Bone marrow (tissue), 2 donors: ENCODE measurements at regions not wholly inside any gene's neighbourhood (a gene's known extent, or its start where the extent isn't known, plus 50 kb on each side); places are given as distances from the start of the nearest gene placed in this dataset.
"Not testable (repeated sequence)": the region's sequence is repeated elsewhere in the genome, so short reads cannot be mapped to it uniquely, and the experiment has no call there.

Experiments used
- DNase-seq, 2 donors: peaks; one replicate each; lab custom pipeline; 2025; lab: John Stamatoyannopoulos, UW

- not testable (repeated sequence) for DNase-seq
Observed at GRCh38 chr6:75031102-75031501, 174.8 kb downstream of the COL12A1 start.

GRCh38 chr6:75029333-75029732 lies 176.5 kb downstream of the COL12A1 start:
- DNase-seq: no peak

DNA sequence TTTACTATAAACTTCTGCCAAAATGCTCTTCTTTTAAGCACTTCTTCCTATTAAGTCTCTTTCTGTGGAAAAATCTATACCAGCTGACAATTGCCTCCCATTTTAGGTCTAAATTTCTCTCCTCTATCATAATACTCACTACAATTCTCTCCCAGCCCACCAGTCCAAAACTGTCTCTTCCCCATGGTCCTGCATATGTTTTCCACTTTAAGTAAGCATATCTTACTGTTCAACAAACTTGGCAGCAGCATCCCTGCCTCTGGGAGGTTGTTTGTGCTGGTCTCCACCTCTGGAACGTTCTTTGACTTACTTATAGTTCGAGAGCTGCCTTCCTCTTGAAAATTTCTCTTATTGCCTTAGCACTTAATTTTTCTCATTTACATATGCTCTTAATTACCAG lies 180.5 kb downstream of the COL12A1 start:
- no peak for DNase-seq

GRCh38 chr6:75024828-75025227 lies 181.0 kb downstream of the COL12A1 start:
- no peak for DNase-seq

GRCh38 chr6:75023634-75024033 lies 182.2 kb downstream of the COL12A1 start:
- no peak for DNase-seq

DNA sequence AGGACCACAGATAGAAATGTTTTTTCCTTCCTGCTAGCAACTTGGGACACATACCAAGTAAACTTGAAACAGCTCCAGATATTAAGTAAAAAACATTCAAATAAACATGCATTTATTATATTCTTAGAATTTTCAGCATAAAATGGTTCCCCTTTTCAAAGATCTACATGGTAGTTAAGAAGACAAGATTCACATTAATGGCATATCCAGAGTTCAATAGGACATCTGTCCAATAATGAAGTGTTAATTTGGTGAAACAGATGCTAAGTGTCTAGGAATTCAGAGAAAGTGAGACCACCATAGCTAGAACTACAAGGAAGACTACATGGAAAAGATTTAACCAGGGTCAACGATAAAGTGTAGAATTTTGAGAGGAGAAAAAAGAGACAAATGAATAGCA lies 184.9 kb downstream of the COL12A1 start:
- DNase-seq: no peak

- DNase-seq: no peak
Observed at GRCh38 chr6:75020376-75020775, 185.5 kb downstream of the COL12A1 start.

DNA sequence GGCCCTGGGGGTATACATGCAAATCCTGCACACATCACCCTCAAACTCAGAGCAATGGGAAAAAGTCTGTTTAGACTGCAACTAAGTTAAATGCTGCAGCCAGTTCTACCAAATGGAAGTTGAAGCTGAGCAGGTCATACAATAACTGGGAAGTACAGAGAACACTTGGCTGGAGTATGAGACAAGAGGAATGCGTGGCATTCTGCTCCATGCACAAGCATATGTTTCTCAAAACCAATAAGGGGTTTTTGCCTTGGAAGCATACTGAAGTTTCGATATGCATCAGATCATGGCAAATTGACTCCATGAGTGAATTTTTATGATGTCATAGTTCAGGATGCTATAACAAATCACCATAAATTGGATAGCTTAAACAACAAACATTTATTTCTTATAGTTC lies 193.8 kb downstream of the COL12A1 start:
- no peak for DNase-seq

GRCh38 chr6:75003984-75004383 lies 201.9 kb downstream of the COL12A1 start:
- not testable (repeated sequence) for DNase-seq

GRCh38 chr6:74997646-74998045 lies 208.2 kb downstream of the COL12A1 start:
- no peak for DNase-seq

GRCh38 chr6:74993136-74993535 lies 212.7 kb downstream of the COL12A1 start:
- no peak for DNase-seq

DNA sequence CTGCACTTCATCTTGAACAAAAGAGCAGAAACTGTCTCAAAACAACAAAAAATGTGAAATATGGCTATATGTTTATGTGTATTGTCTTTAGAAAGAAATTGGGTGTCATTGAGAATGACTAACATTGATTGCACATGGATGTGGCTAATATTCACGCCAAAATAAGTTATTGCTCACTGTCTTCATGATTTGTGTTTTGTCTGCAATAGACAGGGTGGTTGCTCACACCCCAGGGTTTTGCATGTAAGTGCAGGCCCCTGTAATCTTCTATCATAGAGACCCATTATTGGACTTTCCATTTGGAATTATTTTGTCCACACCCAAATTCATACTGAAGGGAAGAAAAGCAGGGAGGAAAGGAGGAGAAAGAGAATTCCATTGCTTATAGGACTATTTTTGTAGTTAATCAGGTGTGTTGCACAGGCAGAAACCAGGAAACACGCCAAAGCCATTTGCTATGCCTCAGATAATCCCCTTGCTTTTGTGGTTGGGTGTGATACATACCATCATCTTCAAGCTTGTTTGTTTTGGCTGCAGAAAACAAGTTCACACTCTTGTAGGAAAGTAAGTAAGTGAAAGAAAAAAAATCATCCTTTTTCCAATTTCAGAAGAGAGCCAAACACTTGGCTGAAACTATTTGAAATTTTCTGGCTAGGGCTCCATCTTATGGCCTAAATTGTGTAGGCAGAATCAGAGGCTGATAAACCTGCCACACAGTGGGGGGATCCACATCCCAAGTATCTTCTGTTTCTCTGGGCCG lies 214.1 kb downstream of the COL12A1 start:
- DNase-seq: no peak

DNA sequence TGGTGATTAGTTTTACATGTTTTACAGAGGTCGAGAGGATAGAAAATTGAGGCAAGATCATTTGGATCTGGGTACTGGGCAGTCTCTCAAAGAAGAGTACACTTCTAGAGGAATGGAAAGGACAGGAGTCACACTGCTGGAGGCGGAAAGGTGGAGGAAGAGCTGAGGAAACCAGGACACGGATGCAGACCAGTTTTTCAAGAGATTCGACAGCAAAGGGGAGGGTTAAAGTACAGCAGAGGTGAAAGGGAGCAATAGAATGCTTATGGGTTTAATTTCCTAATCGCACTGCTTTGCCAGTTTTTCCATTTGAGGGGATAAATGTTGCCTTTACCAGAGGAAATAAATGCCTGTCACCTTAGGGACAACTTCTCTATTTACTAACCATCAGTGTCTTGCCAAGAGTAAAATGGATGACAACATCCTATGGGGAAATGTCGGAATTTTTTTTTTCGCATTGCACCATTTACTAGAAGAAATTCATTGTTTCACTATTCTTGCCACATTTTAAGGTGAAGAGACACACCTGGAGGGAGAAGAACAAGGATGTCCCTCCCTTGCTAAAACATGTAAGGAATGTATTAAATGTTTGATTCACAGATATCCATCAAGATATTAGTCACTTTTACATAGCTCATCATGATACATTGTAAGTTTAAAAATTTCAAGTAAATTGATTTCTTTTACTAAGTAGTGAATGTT lies 226.6 kb downstream of the COL12A1 start:
- no peak for DNase-seq

GRCh38 chr6:74976701-74977100 lies 229.2 kb downstream of the COL12A1 start:
- DNase-seq: no peak

DNA sequence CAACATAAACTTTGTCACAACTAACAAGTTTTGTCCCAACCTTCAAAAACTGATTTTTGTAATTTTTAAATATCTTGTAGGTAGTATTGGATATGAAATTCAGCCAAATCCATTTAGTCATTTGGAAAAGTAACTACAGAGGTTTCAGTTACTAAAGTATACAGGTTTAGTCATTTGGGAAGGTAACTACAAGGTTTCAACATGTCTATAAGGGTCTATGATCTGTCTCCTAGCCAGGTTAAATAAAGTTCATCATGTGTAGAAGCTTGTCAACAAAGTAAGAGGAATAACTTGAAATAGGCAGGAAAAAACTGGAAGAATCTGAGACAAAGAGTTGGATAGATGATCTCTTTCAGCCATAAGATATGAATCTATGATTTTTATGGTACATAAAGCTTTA lies 229.8 kb downstream of the COL12A1 start:
- DNase-seq: no peak

GRCh38 chr6:74973591-74973990 lies 232.3 kb downstream of the COL12A1 start:
- DNase-seq: no peak

- DNase-seq: no peak
Observed at GRCh38 chr6:74971633-74972032, 234.2 kb downstream of the COL12A1 start.

DNA sequence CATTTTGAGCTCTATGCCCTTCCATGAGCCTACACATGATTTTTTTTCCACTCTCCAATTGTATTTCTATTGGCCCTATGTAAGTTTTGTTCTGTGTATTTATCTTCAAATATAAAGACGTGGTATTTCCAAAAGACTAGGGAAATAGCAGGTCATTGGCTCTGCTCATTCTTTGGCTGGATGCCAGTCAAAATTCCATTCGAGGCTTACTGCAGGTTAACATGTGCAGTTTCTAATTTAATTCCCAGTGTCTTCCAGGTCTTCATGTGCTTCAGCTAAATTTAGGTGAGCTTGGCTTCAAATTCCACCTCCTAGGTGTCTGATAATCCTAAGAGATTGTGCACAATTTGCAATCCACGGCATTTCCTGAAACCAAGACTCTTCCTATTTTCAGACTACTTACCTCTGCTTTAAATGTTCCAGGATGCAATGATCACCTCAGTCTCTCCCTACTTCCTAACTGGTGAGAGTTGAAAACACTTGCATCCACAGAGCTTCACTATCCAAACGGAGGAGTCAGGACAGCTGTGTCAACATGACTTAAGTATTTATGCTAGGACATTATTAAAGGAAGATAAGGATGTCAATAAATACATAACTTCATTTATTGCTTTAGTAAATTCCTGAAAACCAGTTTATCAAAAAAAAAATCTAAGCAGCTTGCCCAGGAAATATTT lies 236.1 kb downstream of the COL12A1 start:
- DNase-seq: no peak

DNA sequence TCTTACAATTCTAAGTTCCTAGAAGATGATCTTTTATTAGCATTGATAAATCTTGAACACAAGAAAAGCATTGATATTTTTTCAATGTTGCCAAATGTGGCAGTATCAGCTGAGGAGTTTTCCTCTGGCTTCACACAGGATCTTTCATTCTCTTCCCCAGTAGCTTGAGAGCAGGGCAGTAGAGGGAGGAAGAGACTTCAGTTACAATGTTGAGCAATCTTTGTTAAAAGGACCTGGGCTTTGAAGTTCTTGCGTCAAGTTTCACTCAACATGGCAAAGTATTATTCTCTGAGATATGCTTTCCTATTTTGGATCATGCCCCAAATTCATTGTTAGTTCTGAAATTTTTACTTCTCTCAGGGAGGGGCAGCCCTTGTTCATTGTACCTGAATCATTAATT lies 238.0 kb downstream of the COL12A1 start:
- no peak for DNase-seq

GRCh38 chr6:74966712-74967111 lies 239.1 kb downstream of the COL12A1 start:
- DNase-seq: no peak

- DNase-seq: no peak
Observed at GRCh38 chr6:74964871-74965441, 240.9 kb downstream of the COL12A1 start.

- no peak for DNase-seq
Observed at GRCh38 chr6:74956559-74957428, 249.1 kb downstream of the COL12A1 start.
